GM23248 (cell line): ENCODE measurements at regions not wholly inside any gene's neighbourhood (a gene's known extent, or its start where the extent isn't known, plus 50 kb on each side); places are given as distances from the start of the nearest gene placed in this dataset.
"Not testable (repeated sequence)": the region's sequence is repeated elsewhere in the genome, so short reads cannot be mapped to it uniquely, and the experiment has no call there.

Experiments
- DNase-seq: peaks from one replicate; pipeline ENCODE4 v3.0.0-alpha.2; 2015
- H2AFZ ChIP-seq: fragments of 200-600 bp; sonication (generic); 2 replicates; pipeline ENCODE4 v1.6.1; 2016; ENCODE audit warnings: antibody characterized with exemption
- H3F3A ChIP-seq: fragments of 200-600 bp; sonication (generic); 2 replicates; pipeline ENCODE4 v1.6.1; 2016; ENCODE audit warnings: mild to moderate bottlenecking, antibody characterized with exemption, mixed run types; ENCODE audit not compliant: insufficient read depth
- H3K27ac ChIP-seq: fragments of 200-600 bp; sonication (generic); 2 replicates; pipeline ENCODE4 v1.5.1; 2016; ENCODE audit warnings: mild to moderate bottlenecking
- H3K27me3 ChIP-seq: fragments of 200-600 bp; sonication (generic); replicated peaks from 2 replicates; pipeline ENCODE4 v1.6.1; 2016; ENCODE audit warnings: mild to moderate bottlenecking; ENCODE audit not compliant: insufficient read depth
- H3K36me3 ChIP-seq: fragments of 200-600 bp; sonication (generic); 2 replicates; pipeline ENCODE4 v1.6.1; 2016; ENCODE audit warnings: low read depth, mild to moderate bottlenecking
- H3K4me1 ChIP-seq: fragments of 200-600 bp; sonication (generic); 2 replicates; pipeline ENCODE4 v1.6.1; 2016; ENCODE audit warnings: mild to moderate bottlenecking; ENCODE audit not compliant: insufficient read depth
- H3K4me2 ChIP-seq: fragments of 200-600 bp; sonication (generic); one replicate; pipeline ENCODE4 v1.6.1; 2016; ENCODE audit warnings: mild to moderate bottlenecking; ENCODE audit not compliant: unreplicated experiment
- H3K4me3 ChIP-seq: fragments of 200-600 bp; sonication (generic); 2 replicates; pipeline ENCODE4 v1.5.1; 2016; ENCODE audit warnings: mild to moderate bottlenecking
- H3K79me2 ChIP-seq: fragments of 200-600 bp; sonication (generic); 2 replicates; pipeline ENCODE4 v1.6.1; 2016; ENCODE audit warnings: mild to moderate bottlenecking; ENCODE audit not compliant: insufficient read depth
- H3K9ac ChIP-seq: fragments of 200-600 bp; sonication (generic); 2 replicates; pipeline ENCODE4 v1.6.1; 2016; ENCODE audit warnings: mild to moderate bottlenecking
- H3K9me2 ChIP-seq: fragments of 200-600 bp; sonication (generic); 2 replicates; pipeline ENCODE4 v1.6.1; 2016; ENCODE audit warnings: mixed run types, mild to moderate bottlenecking, moderate library complexity; ENCODE audit not compliant: insufficient read depth
- H3K9me3 ChIP-seq: fragments of 200-600 bp; sonication (generic); one replicate; pipeline ENCODE4 v1.6.1; 2017; ENCODE audit warnings: low read depth
- H4K20me1 ChIP-seq: fragments of 200-600 bp; sonication (generic); 2 replicates; pipeline ENCODE4 v1.6.0; 2016; ENCODE audit not compliant: insufficient read depth
- EZH2 ChIP-seq: fragments of 200-600 bp; sonication (generic); IDR thresholded peaks from 2 replicates; pipeline ENCODE4 v1.6.1; 2018; ENCODE audit warnings: antibody characterized with exemption, mild to moderate bottlenecking; ENCODE audit not compliant: insufficient read depth, poor library complexity, severe bottlenecking
- EZH2phosphoT487 ChIP-seq: fragments of 200-600 bp; sonication (generic); IDR thresholded peaks from 2 replicates; pipeline ENCODE4 v1.6.1; 2018; ENCODE audit warnings: antibody characterized with exemption, moderate library complexity, mild to moderate bottlenecking, low read depth; ENCODE audit not compliant: insufficient read depth
- WGBS, 2 experiments: methylation state at CpG; one replicate each; pipeline ENCODE4 v1.1.6; 2015 to 2017; ENCODE audit warnings: low lambda C conversion rate in 2 of 2, low coverage in 1 of 2; ENCODE audit errors: missing lambda C conversion rate in 2 of 2; 5-methylcytosine and 5-hydroxymethylcytosine counted together
- in situ Hi-C: fragments of 300-500 bp; cut with MboI; formaldehyde crosslinking; loops from 2 replicates; pipeline ENCODE4 v1.15.0; 2020

GRCh38 chr3:191026746-191027145, 164.3 kb upstream of the GMNC start:
- TF ChIP-seq EZH2phosphoT487, result no peak
- no peak for TF ChIP-seq EZH2
- no peaks in the 10 kb centered on the region for H3F3A ChIP-seq
- H3K79me2 ChIP-seq, result no peaks in the 10 kb centered on the region
- H3K4me3 ChIP-seq, result no peak overlapping the region
- H3K27ac ChIP-seq, result no peak overlapping the region
- in situ Hi-C loops, result no loop called here
- H3K36me3 ChIP-seq, result no peaks in the 10 kb centered on the region
- no peak overlapping the region for H3K4me2 ChIP-seq
- H3K9ac ChIP-seq, result no peak overlapping the region
- no peak overlapping the region for H2AFZ ChIP-seq
- no peaks in the 10 kb centered on the region for H3K27me3 ChIP-seq
- WGBS, 2 experiments, result 14 to 42% methylated on average over 1 of the region's 1 CpG
- no peaks in the 10 kb centered on the region for H3K9me3 ChIP-seq
- no peaks in the 10 kb centered on the region for H4K20me1 ChIP-seq
- H3K9me2 ChIP-seq, result no peaks in the 10 kb centered on the region
- H3K4me1 ChIP-seq, result no peaks in the 10 kb centered on the region
- no peak for DNase-seq

DNA sequence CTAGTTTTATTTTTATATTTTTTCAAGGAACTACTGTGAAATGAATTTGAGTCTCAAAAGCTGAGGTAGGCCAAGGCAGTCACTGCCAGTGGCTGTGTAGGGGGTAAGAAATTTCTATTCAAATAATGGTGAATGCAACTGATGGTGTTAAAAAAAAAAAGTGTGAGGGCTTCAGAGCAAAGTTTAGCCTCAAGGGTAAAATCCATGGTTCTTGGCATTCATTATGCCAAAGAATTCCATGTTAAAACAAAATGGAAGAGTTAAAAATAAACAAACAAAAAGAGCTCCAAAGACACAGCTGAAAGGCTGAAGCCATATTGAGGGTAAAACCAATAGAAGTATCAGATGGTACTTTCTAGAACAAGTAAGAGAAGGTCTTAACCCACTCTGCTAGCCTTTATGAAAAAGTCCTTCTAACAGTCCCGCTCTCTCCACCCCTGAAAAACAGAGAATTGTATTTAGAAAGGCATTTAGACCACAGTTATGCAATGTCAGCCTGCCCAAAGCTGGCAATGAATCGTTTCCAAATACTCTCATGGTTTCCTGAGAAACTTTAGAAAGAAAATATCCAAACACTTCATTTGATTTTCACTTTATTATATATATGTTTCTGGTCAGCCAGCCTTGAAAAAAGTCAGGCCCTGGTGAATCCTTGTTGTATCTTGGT, 158.4 kb upstream of the GMNC start:
- in situ Hi-C loops, result no loop called here
- no peak overlapping the region for H3K4me3 ChIP-seq
- no peaks in the 10 kb centered on the region for H3F3A ChIP-seq
- no peak overlapping the region for H3K27ac ChIP-seq
- no peaks in the 10 kb centered on the region for H4K20me1 ChIP-seq
- DNase-seq, result peak; percentile 42
- H3K36me3 ChIP-seq, result no peaks in the 10 kb centered on the region
- H2AFZ ChIP-seq, result no peak overlapping the region
- no peaks in the 10 kb centered on the region for H3K9me2 ChIP-seq
- no peaks in the 10 kb centered on the region for H3K4me1 ChIP-seq
- H3K9me3 ChIP-seq, result no peaks in the 10 kb centered on the region
- no peaks in the 10 kb centered on the region for H3K79me2 ChIP-seq
- no peak overlapping the region for H3K4me2 ChIP-seq
- H3K27me3 ChIP-seq, result no peaks in the 10 kb centered on the region
- H3K9ac ChIP-seq, result no peak overlapping the region
- WGBS, 2 experiments, result 17 to 25% methylated on average over 2 of the region's 2 CpGs
- TF ChIP-seq EZH2phosphoT487 (no peak), EZH2 (no peak)

DNA sequence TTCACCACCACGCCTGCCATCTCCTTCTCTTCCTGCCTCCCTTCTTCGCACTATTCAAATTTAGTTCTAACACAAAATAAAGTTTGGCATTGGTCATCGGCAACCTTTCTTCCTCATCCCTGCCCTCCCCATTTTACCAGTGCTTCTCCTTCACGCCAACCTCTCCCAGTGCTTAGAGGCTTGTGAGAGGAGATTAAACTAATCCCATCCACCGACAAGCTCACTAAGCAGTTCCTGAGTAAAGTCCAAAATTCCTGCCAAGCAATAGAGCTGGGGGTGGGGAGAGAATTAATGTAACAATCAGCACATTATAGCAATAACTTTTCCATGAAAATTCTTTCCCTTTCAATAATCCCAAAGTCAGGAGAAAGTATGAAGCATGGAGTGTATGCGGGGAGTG, 157.4 kb upstream of the GMNC start:
- no peaks in the 10 kb centered on the region for H3K4me1 ChIP-seq
- no peaks in the 10 kb centered on the region for H4K20me1 ChIP-seq
- WGBS, 2 experiments, result 60 to 64% methylated on average over 6 of the region's 6 CpGs
- no peak overlapping the region for H3K4me2 ChIP-seq
- no peak for DNase-seq
- no peaks in the 10 kb centered on the region for H3K9me2 ChIP-seq
- no peaks in the 10 kb centered on the region for H3F3A ChIP-seq
- no peaks in the 10 kb centered on the region for H3K36me3 ChIP-seq
- H3K79me2 ChIP-seq, result no peaks in the 10 kb centered on the region
- no peak overlapping the region for H3K9ac ChIP-seq
- H3K4me3 ChIP-seq, result no peak overlapping the region
- no peak overlapping the region for H2AFZ ChIP-seq
- TF ChIP-seq EZH2 (no peak), EZH2phosphoT487 (no peak)
- no peaks in the 10 kb centered on the region for H3K9me3 ChIP-seq
- in situ Hi-C loops, result no loop called here
- H3K27ac ChIP-seq, result no peak overlapping the region
- no peaks in the 10 kb centered on the region for H3K27me3 ChIP-seq

DNA sequence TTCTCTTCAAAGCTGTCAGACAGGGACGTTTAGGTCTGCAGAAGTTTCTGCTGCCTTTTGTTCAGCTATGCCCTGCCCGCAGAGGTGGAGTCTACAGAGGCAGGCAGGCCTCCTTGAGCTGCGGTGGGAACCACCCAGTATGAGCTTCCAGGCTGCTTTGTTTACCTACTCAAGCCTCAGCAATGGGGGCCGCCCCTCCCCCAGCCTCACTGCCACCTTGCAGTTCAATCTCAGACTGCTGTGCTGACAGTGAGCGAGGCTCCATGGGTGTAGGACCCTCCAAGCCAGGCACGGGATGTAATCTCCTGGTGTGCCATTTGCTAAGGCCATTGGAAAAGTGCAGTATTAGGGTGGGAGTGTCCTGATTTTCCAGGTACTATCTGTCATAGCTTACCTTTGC, 153.5 kb upstream of the GMNC start:
- not testable (repeated sequence) for H3K79me2 ChIP-seq, H3K27ac ChIP-seq

DNA sequence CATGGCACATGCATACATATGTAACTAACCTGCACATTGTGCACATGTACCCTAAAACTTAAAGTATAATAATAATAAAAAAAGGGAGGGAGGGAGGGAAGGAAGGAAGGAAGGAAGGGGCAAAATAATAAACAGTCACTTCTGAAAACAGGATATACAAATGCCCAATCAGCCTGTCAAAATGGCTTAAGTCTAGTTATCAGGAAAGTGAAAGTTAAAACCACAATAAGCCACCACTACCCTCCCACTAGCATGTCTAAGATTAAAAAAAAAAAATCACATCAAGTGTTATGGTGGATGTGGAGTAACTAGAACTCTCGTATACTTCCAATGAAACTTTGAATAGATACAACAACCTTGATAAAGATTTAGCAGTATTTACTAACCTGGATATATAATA, 145.6 kb upstream of the GMNC start:
- Histone ChIP-seq H3K79me2 (no peaks in the 10 kb centered on the region), H3K9ac (no peak overlapping the region), H3K4me1 (no peaks in the 10 kb centered on the region), H3K9me3 (no peaks in the 10 kb centered on the region), H3K4me3 (no peak overlapping the region), H3F3A (no peaks in the 10 kb centered on the region), H3K27me3 (no peaks in the 10 kb centered on the region), H2AFZ (no peak overlapping the region), H3K27ac (no peak overlapping the region), H4K20me1 (no peaks in the 10 kb centered on the region), H3K9me2 (no peaks in the 10 kb centered on the region), H3K4me2 (no peak overlapping the region), H3K36me3 (no peaks in the 10 kb centered on the region)
- no peak for TF ChIP-seq EZH2
- no peak for TF ChIP-seq EZH2phosphoT487
- WGBS, 2 experiments, result 30 to 42% methylated on average over 1 of the region's 1 CpG
- no peak for DNase-seq
- in situ Hi-C loops, result no loop called here

More for the DNA sequence above, 153.5 kb upstream of the GMNC start:
- H3K36me3 ChIP-seq, H3F3A ChIP-seq, in situ Hi-C loops, H3K4me1 ChIP-seq, H4K20me1 ChIP-seq, H3K9me2 ChIP-seq, H3K9ac ChIP-seq, H3K27me3 ChIP-seq, H3K9me3 ChIP-seq, H3K4me3 ChIP-seq, H3K4me2 ChIP-seq, DNase-seq, H2AFZ ChIP-seq: not testable (repeated sequence)
- WGBS, 2 experiments, result 42 to 46% methylated on average over 5 to 6 of the region's 6 CpGs
